ENCODE measurements at regions not wholly inside any gene's neighbourhood (a gene's known extent, or its start where the extent isn't known, plus 50 kb on each side); places are given as distances from the start of the nearest gene placed in this dataset.

GRCh38 chr11:36899800-36900199 lies 301.8 kb upstream of the RAG2 start:
- TF ChIP-seq BHLHE40 (IDR thresholded peaks at IDR 0.05; ENCODE audit: borderline replicate concordance) (no peak), PKNOX1 (IDR thresholded peaks at IDR 0.05) (no peak), SP1 (IDR thresholded peaks at IDR 0.05) (no peak), ARNT (IDR thresholded peaks at IDR 0.05) (no peak), FOXA1 (IDR thresholded peaks at IDR 0.05) (no peak), TARDBP (IDR thresholded peaks at IDR 0.05) (no peak), FOXM1 (IDR thresholded peaks at IDR 0.05; ENCODE audit: borderline replicate concordance) (no peak), LEF1 (IDR thresholded peaks at IDR 0.05; ENCODE audit: borderline replicate concordance) (no peak), FOXK2 (IDR thresholded peaks at IDR 0.05) (no peak)
